Fibroblast of lung (primary cell): ENCODE measurements at regions not wholly inside any gene's neighbourhood (a gene's known extent, or its start where the extent isn't known, plus 50 kb on each side); places are given as distances from the start of the nearest gene placed in this dataset.

Experiments used
- CTCF ChIP-seq, 2 donors: IDR thresholded peaks in 1 of 2; conservative IDR thresholded peaks in 1 of 2; 1 replicate in 1 of 2; 2 replicates in 1 of 2; pipeline ENCODE4 v1.5.1; 2011 to 2012; ENCODE audit warnings: low read length in 2 of 2, control low read depth in 1 of 2, inconsistent platforms in 1 of 2, low read depth in 1 of 2, mild to moderate bottlenecking in 1 of 2
- EZH2 ChIP-seq: IDR thresholded peaks from 2 replicates; pipeline ENCODE4 v1.5.1; 2012; ENCODE audit warnings: low read length, control low read depth, mild to moderate bottlenecking; ENCODE audit errors: missing control alignments

DNA sequence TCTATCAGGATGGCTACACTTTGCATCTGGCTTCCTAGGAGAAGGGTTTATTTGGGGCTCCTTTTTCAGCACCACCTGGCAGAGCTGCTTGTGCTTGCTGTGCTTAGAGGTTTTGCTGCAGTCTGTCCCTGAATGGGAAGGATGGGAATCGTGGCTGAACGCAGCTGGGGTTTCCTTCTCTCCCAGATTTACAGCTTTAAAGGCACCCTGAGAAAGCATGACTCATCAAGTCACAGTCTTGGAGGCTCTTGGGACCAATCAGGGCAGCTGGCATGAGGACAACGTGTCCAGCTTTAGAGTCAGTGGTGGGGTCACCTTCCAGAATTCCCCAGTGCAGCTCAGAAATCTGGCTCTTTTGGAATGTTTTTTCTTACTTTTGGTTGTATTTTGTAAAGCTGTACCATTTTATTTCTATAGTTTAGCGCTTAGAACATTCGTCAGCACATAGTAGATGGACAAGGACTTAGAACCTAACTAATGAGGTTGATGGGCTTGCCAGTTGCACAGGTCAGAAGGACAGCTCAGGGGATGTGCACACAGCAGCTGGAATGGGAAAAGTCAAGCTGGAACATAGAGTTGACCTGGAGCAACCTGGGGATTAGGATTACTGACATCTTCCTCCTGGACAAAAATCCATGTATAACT is 222.6 kb downstream of the PRDM2 start:
- TF ChIP-seq CTCF (conservative IDR thresholded peaks at IDR 0.05 in 1 of 2, IDR thresholded peaks at IDR 0.05 in 1 of 2; ENCODE audit: low read depth in 1 of 2, low read length in 2 of 2) (no peak), EZH2 (no peak)
